Gastrocnemius medialis (tissue), 4 donors: ENCODE measurements at regions not wholly inside any gene's neighbourhood (a gene's known extent, or its start where the extent isn't known, plus 50 kb on each side); places are given as distances from the start of the nearest gene placed in this dataset.

Experiments
- ATAC-seq, 2 donors: fragments of 150-250 bp; one replicate each; pipeline ENCODE4 v1.9.1; 2016
- DNase-seq, 2 donors: peaks; one replicate each; pipeline ENCODE4 v3.0.0-alpha.2; 2019
- H3K27ac ChIP-seq, 4 donors: fragments of 200-600 bp; sonication (generic); 1 replicate in 1 of 4; 2 replicates in 3 of 4; pipeline ENCODE4 v1.5.1; 2016 to 2018; ENCODE audit warnings: mild to moderate bottlenecking in 2 of 4, moderate library complexity in 1 of 4
- H3K27me3 ChIP-seq, 3 donors: fragments of 200-600 bp; sonication (generic) in 2 of 3; 1 replicate in 1 of 3; 2 replicates in 2 of 3; pipeline versions ENCODE4 v1.5.1 to v1.6.0; 2016 to 2019; ENCODE audit warnings: mild to moderate bottlenecking in 1 of 3, moderate library complexity in 1 of 3
- H3K36me3 ChIP-seq, 2 donors: fragments of 200-600 bp; sonication (generic) in 1 of 2; one replicate each; pipeline ENCODE4 v1.5.1; 2017 to 2018
- H3K4me1 ChIP-seq, 2 donors: fragments of 200-600 bp; sonication (generic) in 1 of 2; one replicate each; pipeline ENCODE4 v1.5.1; 2016 to 2017; ENCODE audit warnings: mild to moderate bottlenecking in 2 of 2
- H3K4me3 ChIP-seq, 4 donors: fragments of 200-600 bp; sonication (generic) in 3 of 4; 1 replicate in 1 of 4; 2 replicates in 3 of 4; pipeline ENCODE4 v1.5.1; 2016 to 2019; ENCODE audit warnings: mild to moderate bottlenecking in 2 of 4
- H3K9me3 ChIP-seq, 3 donors: fragments of 200-600 bp; sonication (generic) in 2 of 3; 1 replicate in 1 of 3; 2 replicates in 2 of 3; pipeline ENCODE4 v1.5.1; 2016 to 2019
- POLR2A ChIP-seq, 2 donors: fragments of 450-650 bp; IDR thresholded peaks; one replicate each; pipeline ENCODE4 v1.6.1; 2017; ENCODE audit warnings: antibody characterized with exemption in 2 of 2, mild to moderate bottlenecking in 2 of 2, moderate library complexity in 2 of 2
- in situ Hi-C, 4 donors: fragments of 200-750 bp; cut with MboI; loops; one replicate each; pipeline versions ENCODE4 v1.15.0 to v1.8.0; 2017; ENCODE audit warnings: low sequenced_read_pairs in 4 of 4
- intact Hi-C: fragments of 100-400 bp; cut with DNase I; formaldehyde crosslinking; loops from one replicate; pipeline ENCODE4 v1.15.1; 2023; ENCODE audit warnings: low total_unique reads
- TF ChIP-seq, protein P1 (sequence below), 5 experiments: fragments of 450-650 bp in 3 of 5; fragments of 200-600 bp in 2 of 5; sonication (generic) in 2 of 5; IDR thresholded peaks in 4 of 5; conservative IDR thresholded peaks in 1 of 5; 1 replicate in 4 of 5; 2 replicates in 1 of 5; pipeline ENCODE4 v1.5.1; 2016 to 2019; ENCODE audit warnings: antibody characterized with exemption in 5 of 5, mild to moderate bottlenecking in 3 of 5, moderate library complexity in 3 of 5

GRCh38 chr13:90713441-90714133, 633.9 kb upstream of the MIR17HG start:
- TF ChIP-seq POLR2A (IDR thresholded peaks at IDR 0.05) = no peak
- TF ChIP-seq, protein P1, sequence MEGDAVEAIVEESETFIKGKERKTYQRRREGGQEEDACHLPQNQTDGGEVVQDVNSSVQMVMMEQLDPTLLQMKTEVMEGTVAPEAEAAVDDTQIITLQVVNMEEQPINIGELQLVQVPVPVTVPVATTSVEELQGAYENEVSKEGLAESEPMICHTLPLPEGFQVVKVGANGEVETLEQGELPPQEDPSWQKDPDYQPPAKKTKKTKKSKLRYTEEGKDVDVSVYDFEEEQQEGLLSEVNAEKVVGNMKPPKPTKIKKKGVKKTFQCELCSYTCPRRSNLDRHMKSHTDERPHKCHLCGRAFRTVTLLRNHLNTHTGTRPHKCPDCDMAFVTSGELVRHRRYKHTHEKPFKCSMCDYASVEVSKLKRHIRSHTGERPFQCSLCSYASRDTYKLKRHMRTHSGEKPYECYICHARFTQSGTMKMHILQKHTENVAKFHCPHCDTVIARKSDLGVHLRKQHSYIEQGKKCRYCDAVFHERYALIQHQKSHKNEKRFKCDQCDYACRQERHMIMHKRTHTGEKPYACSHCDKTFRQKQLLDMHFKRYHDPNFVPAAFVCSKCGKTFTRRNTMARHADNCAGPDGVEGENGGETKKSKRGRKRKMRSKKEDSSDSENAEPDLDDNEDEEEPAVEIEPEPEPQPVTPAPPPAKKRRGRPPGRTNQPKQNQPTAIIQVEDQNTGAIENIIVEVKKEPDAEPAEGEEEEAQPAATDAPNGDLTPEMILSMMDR (IDR thresholded peaks at IDR 0.05 in 4 of 5, conservative IDR thresholded peaks at IDR 0.05 in 1 of 5) = no peak
- no peaks in the 10 kb centered on the region for H3K4me1 ChIP-seq
- H3K27ac ChIP-seq = no peak overlapping the region
- intact Hi-C loops (no loop called here), in situ Hi-C loops (no loop called here)
- no peaks in the 10 kb centered on the region for H3K27me3 ChIP-seq
- no peaks in the 10 kb centered on the region for H3K36me3 ChIP-seq
- DNase-seq (no peak), ATAC-seq (peak in 1 of 2 donors; percentile 27)
- no peaks in the 10 kb centered on the region for H3K9me3 ChIP-seq
- H3K4me3 ChIP-seq = no peak overlapping the region

DNA sequence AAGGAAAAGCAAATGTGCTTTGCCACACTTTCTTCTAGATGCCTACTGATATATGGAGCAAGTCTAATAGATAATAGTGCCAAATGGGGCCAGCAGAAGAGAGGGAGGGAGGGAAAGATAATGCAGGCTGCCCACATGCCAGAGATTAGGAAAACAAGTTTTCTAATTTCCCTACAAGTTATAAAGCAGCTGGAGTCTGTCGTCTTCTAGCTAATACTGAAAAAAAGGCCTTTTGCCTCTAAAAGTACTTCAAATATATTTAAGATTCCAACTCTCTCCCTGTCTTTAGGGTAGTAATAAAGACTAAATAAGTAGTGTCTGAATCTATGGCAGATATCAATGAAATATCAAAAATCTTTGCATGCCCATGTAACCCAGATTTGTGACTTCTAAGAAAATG, 632.0 kb upstream of the MIR17HG start:
- ATAC-seq (no peak), DNase-seq (no peak)
- H3K36me3 ChIP-seq = no peaks in the 10 kb centered on the region
- no peak overlapping the region for H3K4me3 ChIP-seq
- in situ Hi-C loops (no loop called here), intact Hi-C loops (no loop called here)
- no peaks in the 10 kb centered on the region for H3K27me3 ChIP-seq
- no peak overlapping the region for H3K27ac ChIP-seq
- TF ChIP-seq POLR2A (IDR thresholded peaks at IDR 0.05) = no peak
- TF ChIP-seq, protein P1 (IDR thresholded peaks at IDR 0.05 in 4 of 5, conservative IDR thresholded peaks at IDR 0.05 in 1 of 5) = no peak
- no peaks in the 10 kb centered on the region for H3K9me3 ChIP-seq
- no peaks in the 10 kb centered on the region for H3K4me1 ChIP-seq

GRCh38 chr13:90717451-90717936, 630.0 kb upstream of the MIR17HG start:
- ATAC-seq (no peak), DNase-seq (no peak)
- Histone ChIP-seq H3K27ac (no peak overlapping the region), H3K4me3 (no peak overlapping the region), H3K27me3 (no peaks in the 10 kb centered on the region), H3K36me3 (no peaks in the 10 kb centered on the region), H3K9me3 (no peaks in the 10 kb centered on the region), H3K4me1 (no peaks in the 10 kb centered on the region)
- in situ Hi-C loops (no loop called here), intact Hi-C loops (no loop called here)
- TF ChIP-seq POLR2A (IDR thresholded peaks at IDR 0.05) = no peak
- TF ChIP-seq, protein P1 (IDR thresholded peaks at IDR 0.05 in 4 of 5, conservative IDR thresholded peaks at IDR 0.05 in 1 of 5) = no peak

DNA sequence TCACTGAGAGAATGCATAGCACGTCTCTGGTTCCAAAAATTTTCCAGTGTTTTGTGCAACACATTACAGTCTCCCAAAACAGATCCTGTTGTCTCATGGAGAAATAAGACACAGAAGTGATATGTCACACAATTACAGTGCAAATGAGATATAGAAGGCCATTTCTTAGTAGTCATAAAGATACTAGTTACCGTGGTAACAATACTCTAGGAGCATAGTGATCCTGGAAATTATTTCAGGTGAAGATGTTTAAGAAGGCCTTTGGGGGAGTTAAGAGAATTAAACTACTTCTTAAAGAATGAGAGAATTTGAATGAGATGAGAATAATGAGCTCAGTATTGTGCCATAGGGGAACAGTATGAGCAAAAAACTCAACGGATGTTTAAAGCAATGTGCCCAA, 628.0 kb upstream of the MIR17HG start:
- Histone ChIP-seq H3K27ac (no peak overlapping the region), H3K4me1 (no peaks in the 10 kb centered on the region), H3K27me3 (no peaks in the 10 kb centered on the region), H3K4me3 (no peak overlapping the region), H3K36me3 (no peaks in the 10 kb centered on the region), H3K9me3 (no peaks in the 10 kb centered on the region)
- no peak for ATAC-seq
- DNase-seq = no peak
- TF ChIP-seq, protein P1 (IDR thresholded peaks at IDR 0.05 in 4 of 5, conservative IDR thresholded peaks at IDR 0.05 in 1 of 5) = no peak
- TF ChIP-seq POLR2A (IDR thresholded peaks at IDR 0.05) = no peak
- intact Hi-C loops = no loop called here
- in situ Hi-C loops = no loop called here

DNA sequence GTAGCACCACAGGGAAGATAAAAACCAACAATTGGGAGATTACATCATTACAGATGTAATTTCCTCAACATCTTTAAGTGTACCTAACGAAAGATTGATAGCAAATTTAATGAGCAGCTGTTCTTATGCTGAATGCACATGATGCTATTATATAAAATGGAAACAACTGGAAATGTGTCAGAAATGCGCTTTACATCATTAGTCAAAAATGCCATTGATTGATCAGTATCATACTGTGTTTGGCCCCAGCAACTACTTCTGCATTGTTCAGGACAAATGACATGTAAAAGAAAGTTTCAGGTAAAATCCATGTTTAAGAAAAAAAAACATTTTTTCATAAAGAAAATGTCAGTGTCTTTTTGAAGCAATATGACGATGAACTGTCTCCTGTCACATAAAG, 625.5 kb upstream of the MIR17HG start:
- intact Hi-C loops (no loop called here), in situ Hi-C loops (no loop called here)
- Histone ChIP-seq H3K4me1 (no peaks in the 10 kb centered on the region), H3K27ac (no peak overlapping the region), H3K9me3 (no peaks in the 10 kb centered on the region), H3K27me3 (no peaks in the 10 kb centered on the region), H3K36me3 (no peaks in the 10 kb centered on the region), H3K4me3 (no peak overlapping the region)
- ATAC-seq (no peak), DNase-seq (no peak)
- TF ChIP-seq, protein P1 (IDR thresholded peaks at IDR 0.05 in 4 of 5, conservative IDR thresholded peaks at IDR 0.05 in 1 of 5) = no peak
- TF ChIP-seq POLR2A (IDR thresholded peaks at IDR 0.05) = no peak
